ENCODE measurements at regions not wholly inside any gene's neighbourhood (a gene's known extent, or its start where the extent isn't known, plus 50 kb on each side); places are given as distances from the start of the nearest gene placed in this dataset.

GRCh38 chr2:236688157-236688556, 118.5 kb downstream of the ACKR3 start:
- TF ChIP-seq GATA2 (IDR thresholded peaks at IDR 0.05; ENCODE audit: low read depth, low read length) (no peak), GATA3 (IDR thresholded peaks at IDR 0.05; ENCODE audit: low read depth, low read length) (no peak)

Measured in SH-SY5Y (cell line).